ENCODE measurements at regions not wholly inside any gene's neighbourhood (a gene's known extent, or its start where the extent isn't known, plus 50 kb on each side); places are given as distances from the start of the nearest gene placed in this dataset.

DNA sequence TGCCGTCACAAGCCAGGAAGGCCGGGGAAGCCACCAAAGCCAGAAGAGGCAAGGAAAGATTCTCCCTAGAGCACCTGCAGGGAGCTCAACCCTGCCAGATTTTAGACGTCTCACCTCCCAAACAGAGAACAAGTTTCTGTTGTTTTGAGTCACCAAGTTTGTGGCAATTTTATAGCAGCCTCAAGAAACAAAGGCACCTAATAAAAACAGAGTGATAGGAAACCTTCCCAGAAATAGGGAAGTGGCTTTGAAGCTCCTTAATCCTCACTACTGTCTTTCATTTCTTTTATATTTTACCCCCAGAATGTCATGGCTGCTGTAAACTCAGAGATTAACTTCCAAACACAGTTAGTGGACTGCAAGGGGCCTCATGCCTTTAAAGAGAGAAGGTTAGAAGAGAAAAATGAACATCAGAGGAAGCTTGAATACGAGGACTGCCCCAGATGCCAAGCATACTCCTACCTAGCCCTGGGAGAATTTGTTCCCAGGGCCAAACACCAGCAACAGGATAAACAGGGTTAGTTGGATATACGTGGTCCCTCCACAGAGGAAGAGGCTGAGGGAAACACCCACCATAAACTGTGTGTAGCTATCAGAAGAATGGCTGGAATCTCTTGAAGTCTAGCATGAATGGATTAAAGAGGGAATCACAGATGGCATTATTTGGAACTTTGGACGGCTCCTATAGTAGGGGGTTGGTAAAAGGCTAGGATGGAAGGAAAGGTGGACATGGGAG is 148.3 kb downstream of the KCNA5 start:
- TF ChIP-seq, protein P1, sequence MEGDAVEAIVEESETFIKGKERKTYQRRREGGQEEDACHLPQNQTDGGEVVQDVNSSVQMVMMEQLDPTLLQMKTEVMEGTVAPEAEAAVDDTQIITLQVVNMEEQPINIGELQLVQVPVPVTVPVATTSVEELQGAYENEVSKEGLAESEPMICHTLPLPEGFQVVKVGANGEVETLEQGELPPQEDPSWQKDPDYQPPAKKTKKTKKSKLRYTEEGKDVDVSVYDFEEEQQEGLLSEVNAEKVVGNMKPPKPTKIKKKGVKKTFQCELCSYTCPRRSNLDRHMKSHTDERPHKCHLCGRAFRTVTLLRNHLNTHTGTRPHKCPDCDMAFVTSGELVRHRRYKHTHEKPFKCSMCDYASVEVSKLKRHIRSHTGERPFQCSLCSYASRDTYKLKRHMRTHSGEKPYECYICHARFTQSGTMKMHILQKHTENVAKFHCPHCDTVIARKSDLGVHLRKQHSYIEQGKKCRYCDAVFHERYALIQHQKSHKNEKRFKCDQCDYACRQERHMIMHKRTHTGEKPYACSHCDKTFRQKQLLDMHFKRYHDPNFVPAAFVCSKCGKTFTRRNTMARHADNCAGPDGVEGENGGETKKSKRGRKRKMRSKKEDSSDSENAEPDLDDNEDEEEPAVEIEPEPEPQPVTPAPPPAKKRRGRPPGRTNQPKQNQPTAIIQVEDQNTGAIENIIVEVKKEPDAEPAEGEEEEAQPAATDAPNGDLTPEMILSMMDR (conservative IDR thresholded peaks at IDR 0.05; ENCODE audit: low read depth, low read length): no peak
- TF ChIP-seq EZH2 (IDR thresholded peaks at IDR 0.05; ENCODE audit: low read length, unreplicated experiment): no peak
